K562 (cell line): ENCODE measurements at regions not wholly inside any gene's neighbourhood (a gene's known extent, or its start where the extent isn't known, plus 50 kb on each side); places are given as distances from the start of the nearest gene placed in this dataset.

ENCODE experiments used
- ATAC-seq: fragments of 200-7000 bp; cut with Tn5 transposase; 3 replicates; pipeline ENCODE4 v1.9.1; 2020; ENCODE audit warnings: moderate library complexity
- BruUV-seq: library from RNA; stranded (reverse); fragments of 400-500 nt; replicated peaks from 2 replicates; lab custom pipeline; 2021; lab: Mats Ljungman, UMichigan
- CTCF ChIA-PET: fragments of 300-600 bp; formaldehyde crosslinking; extraction: SDS; loops from one replicate; lab custom pipeline; 2021; ENCODE audit warnings: low intra/inter-chr PET ratio; lab: Yijun Ruan, JAX
- POLR2A ChIA-PET: fragments of 300-600, 350-650 bp; sonication (Branson Sonifier 250); formaldehyde crosslinking; extraction: SDS; loops from one replicate; lab custom pipeline; 2021; ENCODE audit warnings: antibody characterized with exemption, inconsistent platforms; lab: Yijun Ruan, JAX
- DNase-seq, 4 experiments: peaks; one replicate each; pipeline versions ENCODE4 v3.0.0 to v3.0.0-alpha.2; 2011 to 2018; ENCODE audit warnings: low spot score in 3 of 4, mixed read lengths in 3 of 4; ENCODE audit errors: extremely low read depth in 1 of 4
- FAIRE-seq: peaks from 2 replicates; lab custom pipeline; 2011; peaks lifted over from hg19 to GRCh38; lab: Jason Lieb, UNC
- H2AFZ ChIP-seq: 2 replicates; pipeline ENCODE4 v1.6.0; 2011; ENCODE audit warnings: low read depth, low read length, control low read depth, inconsistent platforms
- H3K27ac ChIP-seq: fragments of 200-600 bp; 3 replicates; pipeline ENCODE4 v1.8.0; 2011; ENCODE audit warnings: low read depth, mild to moderate bottlenecking, control low read depth, inconsistent platforms, low read length, moderate library complexity, mixed read lengths; ENCODE audit errors: extremely low read depth
- H3K27me3 ChIP-seq, 2 experiments: fragments of 300-600 bp in 1 of 2; 2 replicates in 1 of 2; 3 replicates in 1 of 2; pipeline versions ENCODE4 v1.6.0 to v1.8.0; 2011; ENCODE audit warnings: inconsistent platforms in 2 of 2, low read length in 2 of 2, mild to moderate bottlenecking in 1 of 2, mixed read lengths in 1 of 2, moderate library complexity in 1 of 2; ENCODE audit not compliant: control insufficient read depth in 2 of 2, insufficient read depth in 2 of 2
- H3K36me3 ChIP-seq: fragments of 300-600 bp; 3 replicates; pipeline ENCODE4 v1.8.0; 2011; ENCODE audit warnings: mild to moderate bottlenecking, low read length, inconsistent platforms; ENCODE audit not compliant: control insufficient read depth, insufficient read depth
- H3K4me1 ChIP-seq, 2 experiments: fragments of 200-600 bp in 1 of 2; replicated peaks in 1 of 2; 2 replicates in 1 of 2; 3 replicates in 1 of 2; pipeline versions ENCODE4 v1.5.1 to v1.8.0; 2011; ENCODE audit warnings: inconsistent platforms in 2 of 2, low read length in 2 of 2, mild to moderate bottlenecking in 1 of 2, mixed read lengths in 1 of 2, moderate library complexity in 1 of 2; ENCODE audit not compliant: control insufficient read depth in 2 of 2, insufficient read depth in 2 of 2
- H3K4me2 ChIP-seq: 2 replicates; pipeline ENCODE4 v1.6.1; 2011; ENCODE audit warnings: low read length, control low read depth, inconsistent platforms, mixed read lengths; ENCODE audit not compliant: insufficient read depth
- H3K4me3 ChIP-seq: fragments of 200-600 bp; sonication (generic), shearing (Covaris generic); 2 replicates; pipeline ENCODE4 v1.5.1; 2016; ENCODE audit warnings: control low read depth, inconsistent platforms
- H3K79me2 ChIP-seq: fragments of 200-600 bp; 3 replicates; pipeline ENCODE4 v1.8.0; 2011; ENCODE audit warnings: low read length, inconsistent platforms; ENCODE audit not compliant: control insufficient read depth, insufficient read depth
- H3K9ac ChIP-seq, 2 experiments: 2 replicates each; pipeline versions ENCODE4 v1.6.0 to v1.6.1; 2011; ENCODE audit warnings: low read depth in 2 of 2, low read length in 2 of 2, control low read depth in 1 of 2, inconsistent platforms in 1 of 2, mild to moderate bottlenecking in 1 of 2, mixed read lengths in 1 of 2; ENCODE audit not compliant: insufficient read depth in 1 of 2
- H3K9me1 ChIP-seq: one replicate; pipeline ENCODE4 v1.6.0; 2011; ENCODE audit warnings: inconsistent platforms, mild to moderate bottlenecking, low read length, moderate library complexity; ENCODE audit not compliant: control insufficient read depth, insufficient read depth
- H3K9me3 ChIP-seq: replicated peaks from 2 replicates; pipeline ENCODE4 v1.5.1; 2011; ENCODE audit warnings: low read depth, low read length, inconsistent platforms; ENCODE audit not compliant: control insufficient read depth, insufficient read depth
- H4K20me1 ChIP-seq: replicated peaks from 2 replicates; pipeline ENCODE4 v1.6.1; 2011; ENCODE audit warnings: low read length, inconsistent platforms, mixed read lengths; ENCODE audit not compliant: control insufficient read depth, insufficient read depth
- CHAMP1 ChIP-seq: fragments of 450-650 bp; IDR thresholded peaks from 2 replicates; pipeline ENCODE4 v1.6.1; 2016; ENCODE audit warnings: mild to moderate bottlenecking
- CTCFL ChIP-seq: IDR thresholded peaks from 2 replicates; pipeline ENCODE4 v1.6.1; 2011; ENCODE audit warnings: borderline replicate concordance, low read depth, mild to moderate bottlenecking, moderate library complexity, low read length; ENCODE audit not compliant: insufficient read depth, poor library complexity, severe bottlenecking
- E2F4 ChIP-seq: sonication (generic); formaldehyde crosslinking; IDR thresholded peaks from 2 replicates; pipeline ENCODE4 v1.8.0; 2022; ENCODE audit warnings: mild to moderate bottlenecking, low read depth, missing genetic modification reagents
- ETV5 ChIP-seq: sonication (generic); formaldehyde crosslinking; IDR thresholded peaks from 2 replicates; pipeline ENCODE4 v1.4.0; 2020; ENCODE audit warnings: low read depth, mild to moderate bottlenecking, missing genetic modification reagents
- ILF3 ChIP-seq: fragments of 450-650 bp; IDR thresholded peaks from 2 replicates; pipeline ENCODE4 v1.6.1; 2018; ENCODE audit warnings: antibody characterized with exemption, mild to moderate bottlenecking, moderate library complexity, borderline replicate concordance
- NFYB ChIP-seq: IDR thresholded peaks from 2 replicates; pipeline ENCODE4 v1.6.1; 2011; ENCODE audit warnings: mild to moderate bottlenecking, moderate library complexity; ENCODE audit not compliant: insufficient read length; ENCODE audit errors: extremely low read depth
- PHF8 ChIP-seq: fragments of 200-600 bp; sonication (generic); IDR thresholded peaks from 2 replicates; pipeline ENCODE4 v1.6.1; 2012; ENCODE audit warnings: mixed run types, mild to moderate bottlenecking, inconsistent platforms, low read length, moderate library complexity, borderline replicate concordance
- POLR2AphosphoS5 ChIP-seq: IDR thresholded peaks from 2 replicates; pipeline ENCODE4 v1.6.1; 2011; ENCODE audit warnings: mild to moderate bottlenecking, low read depth, low read length, moderate library complexity; ENCODE audit not compliant: control insufficient read depth, insufficient read depth
- POLR3A ChIP-seq: IDR thresholded peaks from 2 replicates; pipeline ENCODE4 v1.6.1; 2011; ENCODE audit warnings: borderline replicate concordance, mild to moderate bottlenecking, moderate library complexity; ENCODE audit not compliant: insufficient read length, insufficient read depth; ENCODE audit errors: extremely low read depth
- TEAD4 ChIP-seq, 2 experiments: sonication (generic) in 1 of 2; formaldehyde crosslinking in 1 of 2; IDR thresholded peaks; 2 replicates each; pipeline versions ENCODE4 v1.6.1 to v1.8.0; 2012 to 2022; ENCODE audit warnings: borderline replicate concordance in 1 of 2, inconsistent platforms in 1 of 2, low read length in 1 of 2, mild to moderate bottlenecking in 1 of 2, missing genetic modification reagents in 1 of 2
- TGIF2 ChIP-seq: sonication (generic); formaldehyde crosslinking; IDR thresholded peaks from 2 replicates; pipeline ENCODE4 v1.8.1; 2022; ENCODE audit warnings: mild to moderate bottlenecking, missing genetic modification reagents, moderate library complexity
- ZNF589 ChIP-seq: fragments of 200-800 bp; sonication (Bioruptor generic); IDR thresholded peaks from 2 replicates; pipeline ENCODE4 v1.6.1; 2016; ENCODE audit warnings: low read depth, missing genetic modification characterization, missing compliant biosample characterization
- ZSCAN32 ChIP-seq: fragments of 450-650 bp; formaldehyde crosslinking; IDR thresholded peaks from 2 replicates; pipeline ENCODE4 v1.4.0; 2020; ENCODE audit warnings: mild to moderate bottlenecking, moderate library complexity
- WGBS: fragments of 100-300 bp; shearing (Covaris generic); methylation state at CpG from one replicate; pipeline ENCODE4 v1.1.6; 2016; ENCODE audit warnings: low coverage, mixed read lengths; ENCODE audit not compliant: insufficient coverage; ENCODE audit errors: missing lambda C conversion rate; 5-methylcytosine and 5-hydroxymethylcytosine counted together
- in situ Hi-C: fragments of 300-500 bp; cut with MboI; formaldehyde crosslinking; loops from 4 replicates; pipeline ENCODE4 v1.15.0; 2018; ENCODE audit warnings: inconsistent platforms, mixed read lengths
- intact Hi-C: fragments of 100-400 bp; cut with micrococcal nuclease; formaldehyde crosslinking; loops from 2 replicates; pipeline ENCODE4 v1.14.2; 2022

- no peaks in the 10 kb centered on the region for H3K27me3 ChIP-seq
- no peaks in the 10 kb centered on the region for H4K20me1 ChIP-seq
- intact Hi-C loops = no loop called here
- no peak for DNase-seq
- 50% methylated on average over 1 of the region's 1 CpG for WGBS
- no peaks in the 10 kb centered on the region for H3K9me3 ChIP-seq
- H3K4me1 ChIP-seq = no peaks in the 10 kb centered on the region
- H2AFZ ChIP-seq = no peak overlapping the region
- in situ Hi-C loops = no loop called here
- no peak for ATAC-seq
- no peak overlapping the region for H3K27ac ChIP-seq
- H3K9me1 ChIP-seq = no peaks in the 10 kb centered on the region
- peaks cover 39% of the 10 kb centered on the region for H3K79me2 ChIP-seq
- ChIA-PET POLR2A (no interaction called here), CTCF (no interaction called here)
- BruUV-seq = no TSS peak
- TF ChIP-seq ETV5 (CRISPR knock-in tag) (no peak), PHF8 (no peak), CHAMP1 (no peak), ILF3 (no peak), NFYB (no peak), ZNF589 (no peak), CTCFL (no peak), E2F4 (CRISPR knock-in tag) (no peak), ZSCAN32 (CRISPR knock-in tag) (no peak), TGIF2 (CRISPR knock-in tag) (no peak), TEAD4 (IDR thresholded peaks at IDR 0.05; ENCODE audit: low read length) (no peak), TEAD4 (CRISPR knock-in tag; IDR thresholded peaks at IDR 0.05; ENCODE audit: borderline replicate concordance) (no peak), POLR3A (no peak), POLR2AphosphoS5 (no peak)
- H3K9ac ChIP-seq = no peak overlapping the region
- H3K4me2 ChIP-seq = no peak overlapping the region
- H3K36me3 ChIP-seq = no peaks in the 10 kb centered on the region
- H3K4me3 ChIP-seq = no peak overlapping the region
- FAIRE-seq = no peak
These were observed 1817.2 kb upstream of the CDH9 start for GRCh38 chr5:28855626-28856025.
